ENCODE measurements at regions not wholly inside any gene's neighbourhood (a gene's known extent, or its start where the extent isn't known, plus 50 kb on each side); places are given as distances from the start of the nearest gene placed in this dataset.
"Not testable (repeated sequence)": the region's sequence is repeated elsewhere in the genome, so short reads cannot be mapped to it uniquely, and the experiment has no call there.

- H3K27me3 Mint-ChIP-seq; H3K4me1 Mint-ChIP-seq; H3K36me3 Mint-ChIP-seq; DNase-seq; H3K4me3 Mint-ChIP-seq; H3K27ac Mint-ChIP-seq; ATAC-seq (ENCODE audit: low read depth); H3K9me3 Mint-ChIP-seq; POLR2A ChIA-PET: not testable (repeated sequence)
Observed at GRCh38 chr15:85196697-85197096, 183.7 kb upstream of the AKAP13 start.

GRCh38 chr15:85197582-85197981 is 182.8 kb upstream of the AKAP13 start:
- H3K9me3 Mint-ChIP-seq; H3K4me1 Mint-ChIP-seq; H3K36me3 Mint-ChIP-seq; H3K27ac Mint-ChIP-seq; H3K27me3 Mint-ChIP-seq; POLR2A ChIA-PET; ATAC-seq (ENCODE audit: low read depth); DNase-seq; H3K4me3 Mint-ChIP-seq: not testable (repeated sequence)

GRCh38 chr15:85198432-85198831 is 182.0 kb upstream of the AKAP13 start:
- ATAC-seq (ENCODE audit: low read depth); POLR2A ChIA-PET; H3K27me3 Mint-ChIP-seq; H3K36me3 Mint-ChIP-seq; H3K27ac Mint-ChIP-seq; H3K4me3 Mint-ChIP-seq; H3K9me3 Mint-ChIP-seq; DNase-seq; H3K4me1 Mint-ChIP-seq: not testable (repeated sequence)

- POLR2A ChIA-PET, H3K27me3 Mint-ChIP-seq, H3K27ac Mint-ChIP-seq, DNase-seq, H3K36me3 Mint-ChIP-seq, H3K4me1 Mint-ChIP-seq, H3K9me3 Mint-ChIP-seq, H3K4me3 Mint-ChIP-seq: not testable (repeated sequence)
- peak; percentile 99 for ATAC-seq (ENCODE audit: low read depth)
Observed at GRCh38 chr15:85200215-85200614, 180.2 kb upstream of the AKAP13 start.

- ATAC-seq (ENCODE audit: low read depth); POLR2A ChIA-PET; H3K4me3 Mint-ChIP-seq; H3K27ac Mint-ChIP-seq; H3K9me3 Mint-ChIP-seq; DNase-seq; H3K36me3 Mint-ChIP-seq; H3K27me3 Mint-ChIP-seq; H3K4me1 Mint-ChIP-seq: not testable (repeated sequence)
Observed at GRCh38 chr15:85201118-85201793, 179.1 kb upstream of the AKAP13 start.

GRCh38 chr15:85204481-85204880 is 175.9 kb upstream of the AKAP13 start:
- H3K4me1 Mint-ChIP-seq; H3K27ac Mint-ChIP-seq; POLR2A ChIA-PET; DNase-seq; H3K27me3 Mint-ChIP-seq; H3K36me3 Mint-ChIP-seq; H3K9me3 Mint-ChIP-seq; ATAC-seq (ENCODE audit: low read depth); H3K4me3 Mint-ChIP-seq: not testable (repeated sequence)

- H3K27me3 Mint-ChIP-seq; POLR2A ChIA-PET; H3K36me3 Mint-ChIP-seq; H3K4me3 Mint-ChIP-seq; H3K9me3 Mint-ChIP-seq; H3K4me1 Mint-ChIP-seq; H3K27ac Mint-ChIP-seq; ATAC-seq (ENCODE audit: low read depth): not testable (repeated sequence)
- peak; percentile 47 for DNase-seq
Observed at GRCh38 chr15:85233791-85234325, 146.5 kb upstream of the AKAP13 start.

- H3K36me3 Mint-ChIP-seq; H3K27ac Mint-ChIP-seq; ATAC-seq (ENCODE audit: low read depth); H3K9me3 Mint-ChIP-seq; H3K4me1 Mint-ChIP-seq; H3K27me3 Mint-ChIP-seq; POLR2A ChIA-PET; H3K4me3 Mint-ChIP-seq; DNase-seq: not testable (repeated sequence)
Observed at GRCh38 chr15:85234450-85235196, 145.8 kb upstream of the AKAP13 start.

- H3K36me3 Mint-ChIP-seq; H3K9me3 Mint-ChIP-seq; H3K27ac Mint-ChIP-seq; H3K4me3 Mint-ChIP-seq; ATAC-seq (ENCODE audit: low read depth); H3K27me3 Mint-ChIP-seq; DNase-seq; POLR2A ChIA-PET; H3K4me1 Mint-ChIP-seq: not testable (repeated sequence)
Observed at GRCh38 chr15:85244056-85244455, 136.3 kb upstream of the AKAP13 start.

- ATAC-seq (ENCODE audit: low read depth); H3K9me3 Mint-ChIP-seq; H3K27me3 Mint-ChIP-seq; POLR2A ChIA-PET; H3K4me1 Mint-ChIP-seq; H3K4me3 Mint-ChIP-seq; H3K36me3 Mint-ChIP-seq; H3K27ac Mint-ChIP-seq: not testable (repeated sequence)
- DNase-seq, result peak; percentile 27
Observed at GRCh38 chr15:85250938-85251542, 129.4 kb upstream of the AKAP13 start.

- H3K4me1 Mint-ChIP-seq; POLR2A ChIA-PET; H3K9me3 Mint-ChIP-seq; H3K4me3 Mint-ChIP-seq; H3K36me3 Mint-ChIP-seq; H3K27me3 Mint-ChIP-seq; H3K27ac Mint-ChIP-seq; ATAC-seq (ENCODE audit: low read depth): not testable (repeated sequence)
- peak; percentile 28 for DNase-seq
Observed at GRCh38 chr15:85253196-85253915, 127.0 kb upstream of the AKAP13 start.

- H3K9me3 Mint-ChIP-seq; H3K27ac Mint-ChIP-seq; H3K4me1 Mint-ChIP-seq; H3K36me3 Mint-ChIP-seq; POLR2A ChIA-PET; H3K27me3 Mint-ChIP-seq; DNase-seq; H3K4me3 Mint-ChIP-seq; ATAC-seq (ENCODE audit: low read depth): not testable (repeated sequence)
Observed at GRCh38 chr15:85254961-85255360, 125.4 kb upstream of the AKAP13 start.

GRCh38 chr15:85255502-85255901 is 124.9 kb upstream of the AKAP13 start:
- POLR2A ChIA-PET, H3K4me3 Mint-ChIP-seq: not testable (repeated sequence)

More at GRCh38 chr15:85255502-85255901, 124.9 kb upstream of the AKAP13 start:
- not testable (repeated sequence) for H3K4me1 Mint-ChIP-seq; H3K27ac Mint-ChIP-seq; H3K36me3 Mint-ChIP-seq; H3K9me3 Mint-ChIP-seq; H3K27me3 Mint-ChIP-seq; ATAC-seq (ENCODE audit: low read depth)
- DNase-seq, result peak; percentile 30
